GM12865 (cell line): ENCODE measurements at regions not wholly inside any gene's neighbourhood (a gene's known extent, or its start where the extent isn't known, plus 50 kb on each side); places are given as distances from the start of the nearest gene placed in this dataset.

Source experiments
- DNase-seq: peaks from one replicate; pipeline ENCODE4 v3.0.0; 2010; ENCODE audit warnings: low read depth
- H3K4me3 ChIP-seq: 2 replicates; pipeline ENCODE4 v1.5.1; 2011; ENCODE audit warnings: mild to moderate bottlenecking, low read depth, low read length, control low read depth
- TF ChIP-seq, protein P1 (sequence below): IDR thresholded peaks from 2 replicates; pipeline ENCODE4 v1.5.1; 2011; ENCODE audit warnings: low read length, control low read depth, low read depth, inconsistent platforms; ENCODE audit not compliant: insufficient read depth; ENCODE audit errors: missing control alignments

DNA sequence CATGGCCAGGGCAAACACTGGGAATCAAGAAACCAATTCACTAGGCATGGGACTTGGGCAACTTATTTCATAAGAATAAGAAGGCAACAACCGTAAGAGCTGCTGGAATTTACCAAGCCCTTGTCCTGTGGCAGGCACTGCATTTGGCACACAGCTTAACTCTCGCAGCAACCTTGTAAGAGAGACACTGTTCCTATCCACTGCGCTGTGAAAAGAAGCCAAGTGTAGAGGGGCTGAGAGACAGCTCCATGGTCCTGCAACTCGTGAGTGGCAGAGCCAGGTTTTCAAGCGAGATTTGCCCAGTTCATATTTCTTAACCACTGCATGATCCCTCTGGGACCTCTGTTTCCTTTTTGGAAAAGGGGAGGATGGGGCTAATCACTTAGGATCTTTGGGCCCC lies 129.3 kb upstream of the STC2 start:
- no peak overlapping the region for H3K4me3 ChIP-seq
- TF ChIP-seq, protein P1, sequence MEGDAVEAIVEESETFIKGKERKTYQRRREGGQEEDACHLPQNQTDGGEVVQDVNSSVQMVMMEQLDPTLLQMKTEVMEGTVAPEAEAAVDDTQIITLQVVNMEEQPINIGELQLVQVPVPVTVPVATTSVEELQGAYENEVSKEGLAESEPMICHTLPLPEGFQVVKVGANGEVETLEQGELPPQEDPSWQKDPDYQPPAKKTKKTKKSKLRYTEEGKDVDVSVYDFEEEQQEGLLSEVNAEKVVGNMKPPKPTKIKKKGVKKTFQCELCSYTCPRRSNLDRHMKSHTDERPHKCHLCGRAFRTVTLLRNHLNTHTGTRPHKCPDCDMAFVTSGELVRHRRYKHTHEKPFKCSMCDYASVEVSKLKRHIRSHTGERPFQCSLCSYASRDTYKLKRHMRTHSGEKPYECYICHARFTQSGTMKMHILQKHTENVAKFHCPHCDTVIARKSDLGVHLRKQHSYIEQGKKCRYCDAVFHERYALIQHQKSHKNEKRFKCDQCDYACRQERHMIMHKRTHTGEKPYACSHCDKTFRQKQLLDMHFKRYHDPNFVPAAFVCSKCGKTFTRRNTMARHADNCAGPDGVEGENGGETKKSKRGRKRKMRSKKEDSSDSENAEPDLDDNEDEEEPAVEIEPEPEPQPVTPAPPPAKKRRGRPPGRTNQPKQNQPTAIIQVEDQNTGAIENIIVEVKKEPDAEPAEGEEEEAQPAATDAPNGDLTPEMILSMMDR = no peak
- DNase-seq = no peak

DNA sequence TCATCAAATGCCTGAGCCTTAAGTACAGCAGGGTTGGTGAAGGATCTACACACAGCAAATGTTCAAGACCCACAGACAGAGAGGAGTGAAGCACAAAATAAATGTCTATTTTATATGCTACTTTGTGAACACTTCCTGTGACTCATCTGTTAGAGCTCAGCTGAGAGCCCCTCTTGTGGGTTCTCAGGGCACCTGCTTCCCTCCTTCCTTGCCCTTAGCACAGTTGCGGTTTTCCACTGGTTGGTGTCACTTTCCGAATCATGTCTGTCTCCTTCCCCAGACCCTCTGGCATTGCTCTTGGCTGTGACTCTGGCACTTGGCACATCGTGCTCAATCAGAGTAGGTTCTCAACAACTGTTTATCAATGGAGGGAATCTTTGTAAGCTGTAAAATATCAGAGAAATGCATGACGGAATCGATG lies 128.5 kb upstream of the STC2 start:
- H3K4me3 ChIP-seq = no peak overlapping the region
- DNase-seq = peak; percentile 9
- TF ChIP-seq, protein P1 = no peak

GRCh38 chr5:173456181-173456580 lies 128.0 kb upstream of the STC2 start:
- TF ChIP-seq, protein P1 = no peak
- no peak overlapping the region for H3K4me3 ChIP-seq
- DNase-seq = no peak

GRCh38 chr5:173455599-173455957 lies 127.4 kb upstream of the STC2 start:
- H3K4me3 ChIP-seq = no peak overlapping the region
- no peak for DNase-seq
- TF ChIP-seq, protein P1 = no peak

GRCh38 chr5:173454736-173455598 lies 126.8 kb upstream of the STC2 start:
- peak; percentile 16 for DNase-seq
- H3K4me3 ChIP-seq = no peak overlapping the region
- TF ChIP-seq, protein P1 = no peak

- peak; percentile 14 for DNase-seq
- TF ChIP-seq, protein P1 = no peak
- H3K4me3 ChIP-seq = no peak overlapping the region
These were observed 126.1 kb upstream of the STC2 start for GRCh38 chr5:173454361-173454735.

DNA sequence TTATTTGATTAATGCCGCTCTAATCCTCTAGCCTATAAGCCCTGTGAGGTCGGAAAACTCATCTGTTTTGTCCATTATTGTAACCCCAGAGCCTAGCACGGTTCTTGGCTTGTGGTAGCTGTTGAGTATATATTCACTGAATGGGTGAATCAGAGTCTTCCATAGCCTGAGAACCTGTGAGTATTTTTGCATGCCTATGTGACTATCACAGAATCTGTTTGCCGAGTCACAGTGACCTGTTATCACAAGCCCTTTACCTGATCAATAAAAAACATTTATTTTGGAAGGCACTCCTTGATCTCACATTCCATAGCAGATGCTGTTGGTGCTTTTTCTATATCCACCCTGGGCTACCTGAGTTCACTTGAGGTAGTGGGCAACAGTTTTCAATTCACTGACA lies 125.0 kb upstream of the STC2 start:
- no peak overlapping the region for H3K4me3 ChIP-seq
- TF ChIP-seq, protein P1 = no peak
- DNase-seq = no peak
